ENCODE measurements at regions not wholly inside any gene's neighbourhood (a gene's known extent, or its start where the extent isn't known, plus 50 kb on each side); places are given as distances from the start of the nearest gene placed in this dataset.
"Not testable (repeated sequence)": the region's sequence is repeated elsewhere in the genome, so short reads cannot be mapped to it uniquely, and the experiment has no call there.

DNA sequence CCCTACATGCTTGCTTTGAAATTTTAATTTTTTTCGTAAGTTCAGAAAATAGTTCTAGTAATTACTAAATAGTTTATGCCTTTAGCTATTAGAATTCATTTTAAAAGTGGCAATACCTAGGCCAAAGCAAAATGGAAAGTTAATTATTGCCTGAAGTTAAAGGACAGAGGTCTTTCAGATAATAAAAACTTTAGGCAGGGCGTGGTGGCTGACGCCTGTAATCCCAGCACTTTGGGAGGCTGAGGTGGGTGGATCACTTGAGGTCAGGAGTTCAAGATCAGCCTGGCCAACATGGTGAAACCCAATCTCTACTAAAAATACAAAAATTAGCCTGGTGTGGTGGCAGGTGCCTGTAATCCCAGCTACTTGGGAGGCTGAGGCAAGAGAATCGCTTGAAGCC lies 65.9 kb upstream of the MARCKS start:
- not testable (repeated sequence) for H3K4me1 ChIP-seq (ENCODE audit: insufficient read depth, low read length); H3K9me3 ChIP-seq (ENCODE audit: insufficient read depth, low read depth, low read length); H3K9ac ChIP-seq (ENCODE audit: low read depth, low read length); H3K27me3 ChIP-seq (ENCODE audit: insufficient read depth, low read length); H3K4me3 ChIP-seq (ENCODE audit: low read length); H3K36me3 ChIP-seq (ENCODE audit: insufficient read depth, low read depth, low read length); H3K27ac ChIP-seq (ENCODE audit: low read length)

DNA sequence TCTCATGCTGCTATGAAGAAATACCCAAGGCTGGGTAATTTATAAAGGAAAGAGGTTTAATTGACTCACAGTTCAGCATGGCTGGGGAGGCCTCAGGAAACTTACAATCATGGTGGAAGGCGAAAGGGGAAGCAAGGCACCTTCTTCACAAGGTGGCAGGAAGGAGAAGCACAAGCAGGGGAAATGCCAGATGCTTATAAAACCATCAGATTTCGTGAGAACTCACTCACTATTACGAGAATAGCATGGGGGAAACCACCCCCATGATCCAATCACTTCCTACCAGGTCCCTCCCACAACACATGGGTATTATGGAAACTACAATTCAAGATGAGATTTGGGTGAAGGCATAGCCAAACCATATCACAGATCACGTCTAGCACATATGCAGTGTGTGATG lies 61.8 kb upstream of the MARCKS start:
- H3K27me3 ChIP-seq (ENCODE audit: insufficient read depth, low read length); H3K36me3 ChIP-seq (ENCODE audit: insufficient read depth, low read depth, low read length); H3K27ac ChIP-seq (ENCODE audit: low read length); H3K4me1 ChIP-seq (ENCODE audit: insufficient read depth, low read length); H3K4me3 ChIP-seq (ENCODE audit: low read length); H3K9ac ChIP-seq (ENCODE audit: low read depth, low read length); H3K9me3 ChIP-seq (ENCODE audit: insufficient read depth, low read depth, low read length): not testable (repeated sequence)

DNA sequence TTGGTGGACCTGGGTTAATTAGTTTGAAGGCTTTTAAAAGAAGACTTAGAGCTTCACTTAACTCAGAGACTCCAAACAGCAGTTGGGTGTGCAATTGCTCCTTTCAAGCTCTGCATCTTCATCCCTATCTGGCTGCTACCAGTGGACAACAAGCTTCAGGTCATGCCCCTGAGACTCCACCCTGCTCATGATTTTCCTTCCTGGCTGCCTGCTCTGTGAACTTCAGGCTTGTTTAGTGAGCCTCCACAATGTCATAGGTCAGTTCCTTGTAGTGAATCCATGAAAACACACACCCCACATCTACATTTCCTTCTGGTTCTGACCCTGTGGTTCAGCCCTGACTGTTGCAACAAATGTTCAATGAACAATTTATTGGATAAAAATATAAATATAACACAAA lies 61.1 kb upstream of the MARCKS start:
- H3K27ac ChIP-seq (ENCODE audit: low read length): no peak overlapping the region
- no peaks in the 10 kb centered on the region for H3K4me1 ChIP-seq (ENCODE audit: insufficient read depth, low read length)
- no peaks in the 10 kb centered on the region for H3K9me3 ChIP-seq (ENCODE audit: insufficient read depth, low read depth, low read length)
- H3K9ac ChIP-seq (ENCODE audit: low read depth, low read length): no peak overlapping the region
- no peaks in the 10 kb centered on the region for H3K36me3 ChIP-seq (ENCODE audit: insufficient read depth, low read depth, low read length)
- H3K4me3 ChIP-seq (ENCODE audit: low read length): no peak overlapping the region
- no peaks in the 10 kb centered on the region for H3K27me3 ChIP-seq (ENCODE audit: insufficient read depth, low read length)

DNA sequence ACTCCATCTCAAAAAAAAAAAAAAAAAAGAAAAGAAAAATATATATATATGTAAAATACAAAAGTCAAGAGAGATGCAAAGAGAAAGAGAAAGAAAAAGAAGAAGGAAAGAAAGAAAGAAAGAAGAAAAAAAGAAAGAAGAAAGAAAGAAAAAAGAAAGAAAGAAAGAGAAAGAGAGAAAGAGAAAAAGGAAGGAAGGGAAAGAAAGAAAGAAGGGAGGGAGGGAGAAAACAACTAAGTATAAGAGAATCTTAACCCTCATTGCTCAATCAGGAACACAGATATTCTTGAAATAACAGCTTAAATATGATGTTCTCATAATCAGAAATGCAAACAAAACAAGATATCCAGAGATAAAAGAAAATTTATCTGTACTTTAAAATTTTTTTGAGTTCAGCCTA lies 54.4 kb upstream of the MARCKS start:
- Histone ChIP-seq H3K4me1 (ENCODE audit: insufficient read depth, low read length) (no peaks in the 10 kb centered on the region), H3K27ac (ENCODE audit: low read length) (no peak overlapping the region), H3K27me3 (ENCODE audit: insufficient read depth, low read length) (no peaks in the 10 kb centered on the region), H3K36me3 (ENCODE audit: insufficient read depth, low read depth, low read length) (no peaks in the 10 kb centered on the region), H3K4me3 (ENCODE audit: low read length) (no peak overlapping the region), H3K9ac (ENCODE audit: low read depth, low read length) (no peak overlapping the region), H3K9me3 (ENCODE audit: insufficient read depth, low read depth, low read length) (no peaks in the 10 kb centered on the region)

DNA sequence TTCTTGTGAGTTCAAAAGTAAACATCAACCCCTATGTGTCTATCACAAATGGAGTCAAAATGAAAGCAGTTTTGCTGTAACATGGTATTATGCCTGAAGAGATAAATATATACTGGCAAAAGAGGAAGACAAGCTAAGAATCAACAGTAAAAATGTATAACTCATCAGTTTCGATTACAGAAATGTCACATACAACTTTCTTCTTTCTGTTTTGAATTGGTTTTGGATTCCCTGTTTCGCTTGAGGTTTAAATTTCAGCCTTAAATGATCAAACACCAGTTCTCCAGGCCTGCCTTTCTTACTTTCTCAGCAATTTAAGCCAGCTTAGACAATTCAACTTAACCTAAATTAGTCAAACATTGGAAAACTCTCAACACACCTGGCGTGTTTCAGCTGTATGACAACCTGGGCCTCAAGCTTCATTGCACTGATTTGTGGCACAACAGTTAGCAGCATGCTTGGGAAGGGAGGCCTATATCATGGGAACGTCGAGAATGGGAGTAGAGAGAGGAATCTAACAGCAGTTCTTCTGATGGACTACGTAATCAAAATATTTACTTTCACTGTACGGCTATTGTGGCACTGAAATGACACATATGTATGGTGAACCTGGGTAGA lies 51.9 kb upstream of the MARCKS start:
- no peaks in the 10 kb centered on the region for H3K27me3 ChIP-seq (ENCODE audit: insufficient read depth, low read length)
- no peak overlapping the region for H3K27ac ChIP-seq (ENCODE audit: low read length)
- H3K36me3 ChIP-seq (ENCODE audit: insufficient read depth, low read depth, low read length): no peaks in the 10 kb centered on the region
- H3K4me1 ChIP-seq (ENCODE audit: insufficient read depth, low read length): no peaks in the 10 kb centered on the region
- no peak overlapping the region for H3K9ac ChIP-seq (ENCODE audit: low read depth, low read length)
- no peaks in the 10 kb centered on the region for H3K9me3 ChIP-seq (ENCODE audit: insufficient read depth, low read depth, low read length)
- no peak overlapping the region for H3K4me3 ChIP-seq (ENCODE audit: low read length)

DNA sequence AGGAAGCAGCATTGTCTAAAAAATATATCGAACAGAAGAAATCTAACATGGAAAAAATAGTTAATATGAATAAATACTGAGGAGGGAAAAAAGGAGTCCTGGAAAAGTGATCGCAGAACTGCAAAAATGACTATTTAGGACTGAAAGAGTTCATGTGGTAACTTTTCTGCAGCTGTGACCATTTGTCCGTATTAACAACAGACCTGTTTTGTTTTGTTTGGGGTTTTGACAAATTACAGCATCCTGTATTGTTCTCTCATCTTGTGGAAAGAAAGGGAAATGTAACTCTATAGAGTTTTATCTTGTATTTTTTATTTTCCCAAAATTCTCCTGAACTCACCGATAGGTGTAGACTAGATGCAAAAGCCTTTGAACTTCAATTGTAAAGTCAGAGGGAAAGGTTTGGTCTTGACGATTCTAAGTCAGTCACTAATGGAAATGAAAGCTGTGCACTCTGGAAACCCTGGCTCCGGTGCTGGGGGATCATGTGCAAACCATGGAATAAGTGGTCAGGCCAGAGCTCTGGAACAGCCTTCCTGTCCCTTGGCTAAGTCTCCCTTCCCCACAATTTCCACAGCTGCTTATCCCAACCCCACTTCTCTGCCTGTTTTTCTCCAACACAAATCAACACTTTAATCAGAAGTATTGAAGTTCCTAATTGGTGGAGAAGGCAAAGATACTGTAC lies 51.2 kb upstream of the MARCKS start:
- H3K4me3 ChIP-seq (ENCODE audit: low read length): no peak overlapping the region
- no peak overlapping the region for H3K9ac ChIP-seq (ENCODE audit: low read depth, low read length)
- no peak overlapping the region for H3K27ac ChIP-seq (ENCODE audit: low read length)

More for the DNA sequence above, 51.2 kb upstream of the MARCKS start:
- H3K36me3 ChIP-seq (ENCODE audit: insufficient read depth, low read depth, low read length): no peaks in the 10 kb centered on the region
- H3K27me3 ChIP-seq (ENCODE audit: insufficient read depth, low read length): no peaks in the 10 kb centered on the region
- no peaks in the 10 kb centered on the region for H3K4me1 ChIP-seq (ENCODE audit: insufficient read depth, low read length)
- H3K9me3 ChIP-seq (ENCODE audit: insufficient read depth, low read depth, low read length): no peaks in the 10 kb centered on the region

All from iPS-20b (cell line).